ENCODE measurements at regions not wholly inside any gene's neighbourhood (a gene's known extent, or its start where the extent isn't known, plus 50 kb on each side); places are given as distances from the start of the nearest gene placed in this dataset.

DNA sequence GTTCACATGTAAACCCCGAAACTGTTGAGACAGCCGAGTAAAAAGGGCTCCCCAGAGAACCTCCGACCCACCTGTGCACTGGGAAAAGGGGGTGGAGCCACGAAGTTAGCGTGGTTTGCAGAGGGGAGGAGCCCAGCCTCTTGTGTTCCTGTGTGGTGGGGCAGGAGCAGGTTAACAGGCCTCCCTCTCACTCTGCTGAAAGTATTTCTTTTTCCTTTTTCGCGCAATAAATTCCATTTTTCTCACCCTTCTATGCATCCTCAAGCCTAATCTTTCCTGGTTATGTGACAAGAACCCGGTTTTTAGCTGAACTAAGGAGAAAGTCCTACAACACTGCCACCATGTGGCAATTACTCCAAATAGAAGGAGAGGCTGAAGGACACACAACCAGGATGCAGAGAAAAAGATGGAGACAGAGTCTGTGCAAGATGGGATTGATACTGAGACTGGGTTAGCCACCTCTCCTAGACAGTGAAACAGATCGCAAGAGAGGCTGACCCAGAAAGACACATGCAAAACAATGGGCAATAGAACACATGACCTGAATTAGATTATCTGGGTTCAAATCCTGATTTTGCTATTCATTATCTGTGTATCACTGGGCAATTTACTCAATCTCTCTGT is 168.7 kb upstream of the PRSS16 start:
- Histone ChIP-seq H3K27me3 (ENCODE audit: insufficient read depth, low read length) (no peaks in the 10 kb centered on the region), H2BK15ac (ENCODE audit: low read depth, low read length) (no peak overlapping the region), H2AK5ac (ENCODE audit: insufficient read length, low read length) (no peak overlapping the region), H3K56ac (ENCODE audit: insufficient read length, low read depth, low read length) (no peak overlapping the region), H2BK5ac (ENCODE audit: insufficient read length, low read length) (no peak overlapping the region), H3K23ac (ENCODE audit: insufficient read length, low read depth, low read length) (no peak overlapping the region), H2AFZ (ENCODE audit: low read length) (no peak overlapping the region), H4K8ac (replicated peaks; ENCODE audit: insufficient read length, low read depth, low read length) (no peak overlapping the region), H3K9ac (ENCODE audit: extremely low read depth, insufficient read length, low read length) (no peak overlapping the region), H4K91ac (ENCODE audit: insufficient read length, low read depth, low read length) (no peak overlapping the region), H3K23me2 (ENCODE audit: insufficient read length, low read depth, low read length, poor library complexity, severe bottlenecking) (no peaks in the 10 kb centered on the region), H3K79me1 (ENCODE audit: insufficient read depth, low read depth, low read length, poor library complexity, severe bottlenecking) (no peaks in the 10 kb centered on the region), H2BK20ac (ENCODE audit: low read depth, low read length, poor library complexity, severe bottlenecking) (no peak overlapping the region), H3K14ac (ENCODE audit: insufficient read depth, low read length) (no peak overlapping the region), H4K20me1 (ENCODE audit: control insufficient read depth, insufficient read depth, insufficient read length) (no peaks in the 10 kb centered on the region), H3K4me1 (ENCODE audit: insufficient read depth, low read length) (no peaks in the 10 kb centered on the region), H4K5ac (ENCODE audit: insufficient read length, low read depth, low read length) (no peak overlapping the region), H3K79me2 (ENCODE audit: insufficient read depth, low read length) (no peaks in the 10 kb centered on the region), H3K18ac (ENCODE audit: insufficient read length, low read depth, low read length) (no peak overlapping the region), H2BK120ac (ENCODE audit: low read depth, low read length, poor library complexity, severe bottlenecking) (no peak overlapping the region), H2BK12ac (ENCODE audit: insufficient read length, low read depth, low read length) (no peak overlapping the region), H3K27ac (ENCODE audit: insufficient read length, low read depth, low read length) (no peak overlapping the region), H3K9me3 (ENCODE audit: control insufficient read depth, low read depth, low read length) (no peaks in the 10 kb centered on the region), H3K4ac (ENCODE audit: low read depth, low read length) (no peak overlapping the region), H3T11ph (ENCODE audit: low read length) (no peak overlapping the region), H3K4me2 (ENCODE audit: insufficient read depth, insufficient read length, low read length) (peak overlapping the region; percentile 13)
- Mint-ChIP-seq H3K36me3 (ENCODE audit: insufficient read depth in 1 of 3, low read depth in 3 of 3) (no peaks in the 10 kb centered on the region), H3K27ac (no peak overlapping the region), H3K4me1 (peaks cover 3 to 4% of the 10 kb centered on the region in 2 experiments; a peak in 3 of 4 replicates), H3K9me3 (no peaks in the 10 kb centered on the region), H3K27me3 (ENCODE audit: low read depth) (peaks cover 11% of the 10 kb centered on the region), H3K4me3 (peak overlapping the region; percentile 75 to 90)
- TF ChIP-seq, protein P1, sequence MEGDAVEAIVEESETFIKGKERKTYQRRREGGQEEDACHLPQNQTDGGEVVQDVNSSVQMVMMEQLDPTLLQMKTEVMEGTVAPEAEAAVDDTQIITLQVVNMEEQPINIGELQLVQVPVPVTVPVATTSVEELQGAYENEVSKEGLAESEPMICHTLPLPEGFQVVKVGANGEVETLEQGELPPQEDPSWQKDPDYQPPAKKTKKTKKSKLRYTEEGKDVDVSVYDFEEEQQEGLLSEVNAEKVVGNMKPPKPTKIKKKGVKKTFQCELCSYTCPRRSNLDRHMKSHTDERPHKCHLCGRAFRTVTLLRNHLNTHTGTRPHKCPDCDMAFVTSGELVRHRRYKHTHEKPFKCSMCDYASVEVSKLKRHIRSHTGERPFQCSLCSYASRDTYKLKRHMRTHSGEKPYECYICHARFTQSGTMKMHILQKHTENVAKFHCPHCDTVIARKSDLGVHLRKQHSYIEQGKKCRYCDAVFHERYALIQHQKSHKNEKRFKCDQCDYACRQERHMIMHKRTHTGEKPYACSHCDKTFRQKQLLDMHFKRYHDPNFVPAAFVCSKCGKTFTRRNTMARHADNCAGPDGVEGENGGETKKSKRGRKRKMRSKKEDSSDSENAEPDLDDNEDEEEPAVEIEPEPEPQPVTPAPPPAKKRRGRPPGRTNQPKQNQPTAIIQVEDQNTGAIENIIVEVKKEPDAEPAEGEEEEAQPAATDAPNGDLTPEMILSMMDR (conservative IDR thresholded peaks at IDR 0.05) = peak; percentile 95
- WGBS (ENCODE audit: extremely low coverage, insufficient read length, low lambda C conversion rate) = no CpG with 5 or more reads among the region's 9 CpGs
- peak; percentile 82 for DNase-seq
